IMR-90 (cell line): ENCODE measurements at regions not wholly inside any gene's neighbourhood (a gene's known extent, or its start where the extent isn't known, plus 50 kb on each side); places are given as distances from the start of the nearest gene placed in this dataset.

Experiments
- ATAC-seq: fragments of 200-7000 bp; cut with Tn5 transposase; 2 replicates; pipeline ENCODE4 v1.9.1; 2020; ENCODE audit warnings: low read depth, mild to moderate bottlenecking, moderate library complexity
- BruUV-seq: library from RNA; stranded (reverse); fragments of 400-500 nt; replicated peaks from 2 replicates; lab custom pipeline; 2021; lab: Mats Ljungman, UMichigan
- CTCF ChIA-PET: fragments of 300-600 bp; formaldehyde crosslinking; extraction: SDS; loops from one replicate; lab custom pipeline; 2021; ENCODE audit warnings: antibody characterized with exemption; lab: Yijun Ruan, JAX
- POLR2A ChIA-PET: fragments of 300-600 bp; sonication (Branson Sonifier 250); formaldehyde crosslinking; loops from one replicate; lab custom pipeline; 2022; ENCODE audit warnings: antibody characterized with exemption; ENCODE audit not compliant: unreplicated experiment; lab: Charles Lee
- DNase-seq: peaks from one replicate; pipeline ENCODE4 v3.0.0; 2013
- H2AFZ ChIP-seq: replicated peaks from 2 replicates; pipeline ENCODE3; 2013; ENCODE audit warnings: low read length, mild to moderate bottlenecking; ENCODE audit not compliant: poor library complexity
- H2AK5ac ChIP-seq: 2 replicates; pipeline ENCODE4 v1.6.1; 2013; ENCODE audit warnings: low read depth, low read length, inconsistent platforms
- H2AK9ac ChIP-seq: replicated peaks from 2 replicates; pipeline ENCODE3; 2013; ENCODE audit warnings: mild to moderate bottlenecking, low read depth, low read length, moderate library complexity; ENCODE audit not compliant: poor library complexity
- H2BK120ac ChIP-seq: 2 replicates; pipeline ENCODE4 v1.6.1; 2013; ENCODE audit warnings: low read depth, low read length, inconsistent platforms
- H2BK15ac ChIP-seq: 3 replicates; pipeline ENCODE4 v1.6.1; 2013; ENCODE audit warnings: low read depth, low read length, inconsistent platforms
- H2BK20ac ChIP-seq: 2 replicates; pipeline ENCODE4 v1.6.1; 2013; ENCODE audit warnings: low read depth, mild to moderate bottlenecking, inconsistent platforms, low read length, moderate library complexity
- H2BK5ac ChIP-seq: 2 replicates; pipeline ENCODE4 v1.6.1; 2013; ENCODE audit warnings: mild to moderate bottlenecking, low read depth, low read length, inconsistent platforms; ENCODE audit not compliant: poor library complexity, severe bottlenecking
- H3K14ac ChIP-seq: replicated peaks from 2 replicates; pipeline ENCODE4 v1.6.1; 2013; ENCODE audit warnings: low read depth, low read length, inconsistent platforms
- H3K18ac ChIP-seq: 2 replicates; pipeline ENCODE4 v1.6.1; 2013; ENCODE audit warnings: low read depth, low read length, control low read depth
- H3K23ac ChIP-seq: 2 replicates; pipeline ENCODE4 v1.6.1; 2013; ENCODE audit warnings: low read depth, low read length, inconsistent platforms
- H3K27ac ChIP-seq: 2 replicates; pipeline ENCODE4 v1.5.1; 2013; ENCODE audit warnings: mild to moderate bottlenecking, control low read depth, low read length; ENCODE audit not compliant: insufficient read depth
- H3K27me3 ChIP-seq: 2 replicates; pipeline ENCODE4 v1.6.1; 2013; ENCODE audit warnings: low read length; ENCODE audit not compliant: control insufficient read depth, insufficient read depth
- H3K36me3 ChIP-seq: 2 replicates; pipeline ENCODE4 v1.6.1; 2013; ENCODE audit warnings: low read length, mixed read lengths; ENCODE audit not compliant: control insufficient read depth, insufficient read depth
- H3K4ac ChIP-seq: 2 replicates; pipeline ENCODE4 v1.6.1; 2013; ENCODE audit warnings: low read depth, low read length, inconsistent platforms
- H3K4me1 ChIP-seq: 2 replicates; pipeline ENCODE4 v1.6.1; 2013; ENCODE audit warnings: low read length, mixed read lengths; ENCODE audit not compliant: control insufficient read depth, insufficient read depth
- H3K4me2 ChIP-seq: 2 replicates; pipeline ENCODE4 v1.6.1; 2013; ENCODE audit warnings: low read depth, mild to moderate bottlenecking, control low read depth, low read length, moderate library complexity
- H3K4me3 ChIP-seq: 2 replicates; pipeline ENCODE4 v1.5.1; 2013; ENCODE audit warnings: low read depth, mild to moderate bottlenecking, control low read depth, low read length, moderate library complexity; ENCODE audit not compliant: insufficient read depth
- H3K56ac ChIP-seq: 2 replicates; pipeline ENCODE4 v1.6.1; 2013; ENCODE audit warnings: low read length, inconsistent platforms; ENCODE audit not compliant: insufficient read depth; ENCODE audit errors: extremely low read depth
- H3K79me1 ChIP-seq, 2 experiments: 2 replicates each; pipeline ENCODE4 v1.6.1; 2013; ENCODE audit warnings: low read length in 2 of 2, inconsistent platforms in 1 of 2, low read depth in 1 of 2
- H3K9ac ChIP-seq: 2 replicates; pipeline ENCODE4 v1.6.1; 2013; ENCODE audit warnings: low read depth, low read length, control low read depth
- H3K9me1 ChIP-seq: 2 replicates; pipeline ENCODE4 v1.6.1; 2013; ENCODE audit warnings: low read length, inconsistent platforms; ENCODE audit not compliant: insufficient read depth
- H3K9me3 ChIP-seq: 2 replicates; pipeline ENCODE4 v1.6.1; 2013; ENCODE audit warnings: low read length; ENCODE audit not compliant: control insufficient read depth, insufficient read depth
- H4K20me1 ChIP-seq: 2 replicates; pipeline ENCODE4 v1.6.1; 2013; ENCODE audit warnings: low read length, inconsistent platforms; ENCODE audit not compliant: insufficient read depth
- H4K5ac ChIP-seq: 2 replicates; pipeline ENCODE4 v1.6.1; 2013; ENCODE audit warnings: mild to moderate bottlenecking, low read depth, low read length, control low read depth
- H4K8ac ChIP-seq, 2 experiments: 2 replicates each; pipeline ENCODE4 v1.6.1; 2013; ENCODE audit warnings: low read depth in 2 of 2, low read length in 2 of 2, control low read depth in 1 of 2, inconsistent platforms in 1 of 2
- H4K91ac ChIP-seq: 2 replicates; pipeline ENCODE4 v1.6.1; 2013; ENCODE audit warnings: low read depth, low read length, inconsistent platforms; ENCODE audit not compliant: insufficient read depth
- BHLHE40 ChIP-seq: fragments of 150-350 bp; IDR thresholded peaks from 2 replicates; pipeline ENCODE4 v1.6.1; 2016; ENCODE audit warnings: mild to moderate bottlenecking, low read depth, low read length
- CEBPB ChIP-seq: IDR thresholded peaks from 2 replicates; pipeline ENCODE4 v1.6.1; 2012; ENCODE audit warnings: low read depth, low read length, improper control_type of control experiment
- CHD1 ChIP-seq: IDR thresholded peaks from 2 replicates; pipeline ENCODE4 v1.6.1; 2012; ENCODE audit warnings: low read depth, low read length, improper control_type of control experiment
- FOS ChIP-seq: fragments of 150-350 bp; IDR thresholded peaks from 2 replicates; pipeline ENCODE4 v1.6.1; 2016; ENCODE audit warnings: low read depth, low read length
- MAFK ChIP-seq: IDR thresholded peaks from 2 replicates; pipeline ENCODE4 v1.6.1; 2012; ENCODE audit warnings: low read depth, low read length, improper control_type of control experiment
- MAZ ChIP-seq: IDR thresholded peaks from 2 replicates; pipeline ENCODE4 v1.6.1; 2012; ENCODE audit warnings: low read depth, mild to moderate bottlenecking, low read length, improper control_type of control experiment, moderate library complexity, borderline replicate concordance
- MXI1 ChIP-seq: IDR thresholded peaks from 2 replicates; pipeline ENCODE4 v1.6.1; 2012; ENCODE audit warnings: low read depth, mild to moderate bottlenecking, low read length, moderate library complexity, borderline replicate concordance
- NFE2L2 ChIP-seq: fragments of 150-350 bp; IDR thresholded peaks from 2 replicates; pipeline ENCODE4 v1.6.1; 2016; ENCODE audit warnings: low read depth, mild to moderate bottlenecking, low read length
- POLR2A ChIP-seq: IDR thresholded peaks from 2 replicates; pipeline ENCODE4 v1.6.1; 2012; ENCODE audit warnings: mild to moderate bottlenecking, low read depth, low read length
- RAD21 ChIP-seq: IDR thresholded peaks from 2 replicates; pipeline ENCODE4 v1.6.1; 2012; ENCODE audit warnings: low read length, improper control_type of control experiment
- RCOR1 ChIP-seq: IDR thresholded peaks from 2 replicates; pipeline ENCODE4 v1.6.1; 2012; ENCODE audit warnings: mild to moderate bottlenecking, low read length, improper control_type of control experiment; ENCODE audit not compliant: insufficient replicate concordance
- RFX5 ChIP-seq: IDR thresholded peaks from 2 replicates; pipeline ENCODE4 v1.8.0; 2012; ENCODE audit warnings: low read depth, mild to moderate bottlenecking, low read length, moderate library complexity
- SMC3 ChIP-seq: fragments of 150-350 bp; IDR thresholded peaks from 2 replicates; pipeline ENCODE4 v1.6.1; 2016; ENCODE audit warnings: low read depth, mild to moderate bottlenecking, antibody characterized with exemption, low read length, moderate library complexity
- dilution Hi-C: fragments of 300-500 bp; cut with HindIII; formaldehyde crosslinking; loops from one replicate; pipeline ENCODE4 v1.14.3; 2018; ENCODE audit warnings: low sequenced_read_pairs; ENCODE audit not compliant: unreplicated experiment
- in situ Hi-C: fragments of 300-500 bp; cut with MboI; formaldehyde crosslinking; loops from 3 replicates; pipeline ENCODE4 v1.14.3; 2019; ENCODE audit warnings: low sequenced_read_pairs, inconsistent platforms, mixed read lengths
- intact Hi-C: fragments of 100-400 bp; cut with micrococcal nuclease; formaldehyde crosslinking; loops from 2 replicates; pipeline ENCODE4 v1.10.0; 2022
- TF ChIP-seq, protein P1 (sequence below): conservative IDR thresholded peaks from 2 replicates; pipeline ENCODE4 v1.5.1; 2012; ENCODE audit warnings: mild to moderate bottlenecking, low read depth, low read length, improper control_type of control experiment
- TF ChIP-seq, protein P2 (sequence below): fragments of 150-350 bp; IDR thresholded peaks from 2 replicates; pipeline ENCODE4 v1.6.1; 2017; ENCODE audit warnings: mild to moderate bottlenecking, antibody characterized with exemption, low read length, low read depth
- TF ChIP-seq, protein P3 (sequence below): fragments of 150-350 bp; IDR thresholded peaks from 2 replicates; pipeline ENCODE4 v1.6.1; 2016; ENCODE audit warnings: low read depth, mild to moderate bottlenecking, low read length, moderate library complexity, borderline replicate concordance

DNA sequence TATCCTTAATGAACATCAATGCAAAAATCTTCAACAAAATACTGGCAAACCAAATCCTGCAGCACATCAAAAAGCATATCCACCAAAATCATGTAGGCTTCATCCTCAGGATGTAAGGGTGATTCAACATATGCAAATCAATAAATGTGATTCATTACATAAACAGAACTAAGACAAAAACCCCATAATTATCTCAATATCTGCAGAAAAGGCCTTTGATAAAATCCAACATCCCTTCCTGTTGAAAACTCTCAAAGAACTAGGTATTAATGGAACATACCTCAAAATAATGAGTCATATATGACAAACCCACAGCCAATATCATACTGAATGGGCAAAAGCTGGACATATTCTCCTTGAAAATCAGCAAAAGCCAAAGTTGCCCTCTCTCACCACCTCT lies 54.6 kb upstream of the DEPDC1 start:
- H3K79me1 ChIP-seq = no peaks in the 10 kb centered on the region
- no peak for DNase-seq
- no peak overlapping the region for H2BK15ac ChIP-seq
- H2BK20ac ChIP-seq = no peak overlapping the region
- no peak overlapping the region for H3K18ac ChIP-seq
- no peaks in the 10 kb centered on the region for H3K27me3 ChIP-seq
- H3K4ac ChIP-seq = no peak overlapping the region
- H2BK120ac ChIP-seq = no peak overlapping the region
- no peaks in the 10 kb centered on the region for H3K4me1 ChIP-seq
- no peaks in the 10 kb centered on the region for H3K9me1 ChIP-seq
- H2AFZ ChIP-seq = no peak overlapping the region
- in situ Hi-C loops (no loop called here), dilution Hi-C loops (no loop called here), intact Hi-C loops (no loop called here)
- H3K9ac ChIP-seq = no peak overlapping the region
- BruUV-seq = no TSS peak
- no peak for ATAC-seq
- H3K4me3 ChIP-seq = no peak overlapping the region
- H3K9me3 ChIP-seq = no peaks in the 10 kb centered on the region
- H3K14ac ChIP-seq = no peak overlapping the region
- H2AK5ac ChIP-seq = no peak overlapping the region
- H2AK9ac ChIP-seq = no peak overlapping the region
- H4K20me1 ChIP-seq = no peaks in the 10 kb centered on the region
- no peak overlapping the region for H2BK5ac ChIP-seq
- H4K5ac ChIP-seq = no peak overlapping the region
- ChIA-PET CTCF (no interaction called here), POLR2A (no interaction called here)
- TF ChIP-seq CHD1 (no peak), BHLHE40 (no peak), RCOR1 (no peak), RFX5 (no peak), NFE2L2 (no peak), CEBPB (no peak), MAFK (no peak), MXI1 (no peak), RAD21 (no peak), POLR2A (no peak), FOS (no peak), MAZ (no peak), SMC3 (no peak)
- TF ChIP-seq, protein P1, sequence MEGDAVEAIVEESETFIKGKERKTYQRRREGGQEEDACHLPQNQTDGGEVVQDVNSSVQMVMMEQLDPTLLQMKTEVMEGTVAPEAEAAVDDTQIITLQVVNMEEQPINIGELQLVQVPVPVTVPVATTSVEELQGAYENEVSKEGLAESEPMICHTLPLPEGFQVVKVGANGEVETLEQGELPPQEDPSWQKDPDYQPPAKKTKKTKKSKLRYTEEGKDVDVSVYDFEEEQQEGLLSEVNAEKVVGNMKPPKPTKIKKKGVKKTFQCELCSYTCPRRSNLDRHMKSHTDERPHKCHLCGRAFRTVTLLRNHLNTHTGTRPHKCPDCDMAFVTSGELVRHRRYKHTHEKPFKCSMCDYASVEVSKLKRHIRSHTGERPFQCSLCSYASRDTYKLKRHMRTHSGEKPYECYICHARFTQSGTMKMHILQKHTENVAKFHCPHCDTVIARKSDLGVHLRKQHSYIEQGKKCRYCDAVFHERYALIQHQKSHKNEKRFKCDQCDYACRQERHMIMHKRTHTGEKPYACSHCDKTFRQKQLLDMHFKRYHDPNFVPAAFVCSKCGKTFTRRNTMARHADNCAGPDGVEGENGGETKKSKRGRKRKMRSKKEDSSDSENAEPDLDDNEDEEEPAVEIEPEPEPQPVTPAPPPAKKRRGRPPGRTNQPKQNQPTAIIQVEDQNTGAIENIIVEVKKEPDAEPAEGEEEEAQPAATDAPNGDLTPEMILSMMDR = no peak
- TF ChIP-seq, protein P2, sequence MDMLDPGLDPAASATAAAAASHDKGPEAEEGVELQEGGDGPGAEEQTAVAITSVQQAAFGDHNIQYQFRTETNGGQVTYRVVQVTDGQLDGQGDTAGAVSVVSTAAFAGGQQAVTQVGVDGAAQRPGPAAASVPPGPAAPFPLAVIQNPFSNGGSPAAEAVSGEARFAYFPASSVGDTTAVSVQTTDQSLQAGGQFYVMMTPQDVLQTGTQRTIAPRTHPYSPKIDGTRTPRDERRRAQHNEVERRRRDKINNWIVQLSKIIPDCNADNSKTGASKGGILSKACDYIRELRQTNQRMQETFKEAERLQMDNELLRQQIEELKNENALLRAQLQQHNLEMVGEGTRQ = no peak
- TF ChIP-seq, protein P3, sequence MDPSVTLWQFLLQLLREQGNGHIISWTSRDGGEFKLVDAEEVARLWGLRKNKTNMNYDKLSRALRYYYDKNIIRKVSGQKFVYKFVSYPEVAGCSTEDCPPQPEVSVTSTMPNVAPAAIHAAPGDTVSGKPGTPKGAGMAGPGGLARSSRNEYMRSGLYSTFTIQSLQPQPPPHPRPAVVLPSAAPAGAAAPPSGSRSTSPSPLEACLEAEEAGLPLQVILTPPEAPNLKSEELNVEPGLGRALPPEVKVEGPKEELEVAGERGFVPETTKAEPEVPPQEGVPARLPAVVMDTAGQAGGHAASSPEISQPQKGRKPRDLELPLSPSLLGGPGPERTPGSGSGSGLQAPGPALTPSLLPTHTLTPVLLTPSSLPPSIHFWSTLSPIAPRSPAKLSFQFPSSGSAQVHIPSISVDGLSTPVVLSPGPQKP = no peak
- H4K8ac ChIP-seq = no peak overlapping the region
- H3K23ac ChIP-seq = no peak overlapping the region
- no peak overlapping the region for H3K56ac ChIP-seq
- no peak overlapping the region for H4K91ac ChIP-seq
- no peak overlapping the region for H3K4me2 ChIP-seq
- no peak overlapping the region for H3K27ac ChIP-seq
- H3K36me3 ChIP-seq = no peaks in the 10 kb centered on the region
